Keratinocyte (primary cell): ENCODE measurements at regions not wholly inside any gene's neighbourhood (a gene's known extent, or its start where the extent isn't known, plus 50 kb on each side); places are given as distances from the start of the nearest gene placed in this dataset.

Experiments used
- CTCF ChIP-seq, 3 experiments: IDR thresholded peaks in 1 of 3; conservative IDR thresholded peaks in 1 of 3; optimal IDR thresholded peaks in 1 of 3; 2 replicates in 2 of 3; 3 replicates in 1 of 3; pipeline versions ENCODE3 to v1.5.1; 2011; ENCODE audit warnings: low read length in 3 of 3, mild to moderate bottlenecking in 3 of 3, moderate library complexity in 2 of 3, control low read depth in 1 of 3, inconsistent platforms in 1 of 3; ENCODE audit not compliant: insufficient read depth in 2 of 3; ENCODE audit errors: extremely low read depth in 1 of 3
- EZH2 ChIP-seq: IDR thresholded peaks from one replicate; pipeline ENCODE4 v1.6.1; 2012; ENCODE audit warnings: inconsistent platforms, mild to moderate bottlenecking, low read length, moderate library complexity

GRCh38 chr20:10812759-10813327 is 139.0 kb upstream of the JAG1 start:
- no peak for TF ChIP-seq CTCF (optimal IDR thresholded peaks at IDR 0.05 in 1 of 3, IDR thresholded peaks at IDR 0.05 in 1 of 3, conservative IDR thresholded peaks at IDR 0.05 in 1 of 3; ENCODE audit: extremely low read depth in 1 of 3, insufficient read depth in 2 of 3, low read length in 3 of 3)
- no peak for TF ChIP-seq EZH2
